ENCODE measurements at regions not wholly inside any gene's neighbourhood (a gene's known extent, or its start where the extent isn't known, plus 50 kb on each side); places are given as distances from the start of the nearest gene placed in this dataset.
"Not testable (repeated sequence)": the region's sequence is repeated elsewhere in the genome, so short reads cannot be mapped to it uniquely, and the experiment has no call there.

GRCh38 chr3:110419096-110419495 is 652.5 kb upstream of the NECTIN3 start:
- Histone ChIP-seq H3K4me3 (ENCODE audit: low read depth in 1 of 3, low read length in 3 of 3) (no peak overlapping the region), H3K4me1 (ENCODE audit: control insufficient read depth in 3 of 3, insufficient read depth in 2 of 3, low read depth in 1 of 3, low read length in 2 of 3) (no peaks in the 10 kb centered on the region), H3K36me3 (ENCODE audit: control insufficient read depth in 3 of 3, insufficient read depth in 2 of 3, low read depth in 1 of 3, low read length in 3 of 3) (no peaks in the 10 kb centered on the region), H3K27me3 (ENCODE audit: control insufficient read depth in 3 of 3, insufficient read depth in 3 of 3, low read length in 3 of 3) (no peaks in the 10 kb centered on the region), H3K27ac (ENCODE audit: low read depth in 1 of 3, low read length in 2 of 3) (no peak overlapping the region), H3K9me3 (ENCODE audit: control insufficient read depth in 2 of 2, insufficient read depth in 1 of 2, low read depth in 1 of 2, low read length in 1 of 2) (no peaks in the 10 kb centered on the region)
- no peak for DNase-seq
- WGBS, 3 donors = 65 to 87% (median 70%) methylated on average over 2 of the region's 2 CpGs
- FAIRE-seq = no peak

- Histone ChIP-seq H3K9me3 (ENCODE audit: control insufficient read depth in 2 of 2, insufficient read depth in 1 of 2, low read depth in 1 of 2, low read length in 1 of 2) (no peaks in the 10 kb centered on the region), H3K4me3 (ENCODE audit: low read depth in 1 of 3, low read length in 3 of 3) (no peak overlapping the region), H3K4me1 (ENCODE audit: control insufficient read depth in 3 of 3, insufficient read depth in 2 of 3, low read depth in 1 of 3, low read length in 2 of 3) (no peaks in the 10 kb centered on the region), H3K27me3 (ENCODE audit: control insufficient read depth in 3 of 3, insufficient read depth in 3 of 3, low read length in 3 of 3) (no peaks in the 10 kb centered on the region), H3K27ac (ENCODE audit: low read depth in 1 of 3, low read length in 2 of 3) (no peak overlapping the region), H3K36me3 (ENCODE audit: control insufficient read depth in 3 of 3, insufficient read depth in 2 of 3, low read depth in 1 of 3, low read length in 3 of 3) (no peaks in the 10 kb centered on the region)
- 71 to 79% (median 72%) methylated on average over 2 of the region's 2 CpGs for WGBS, 3 donors
- DNase-seq = no peak
- no peak for FAIRE-seq
These were observed 652.0 kb upstream of the NECTIN3 start for GRCh38 chr3:110419601-110420000.

GRCh38 chr3:110420158-110420641 is 651.4 kb upstream of the NECTIN3 start:
- FAIRE-seq = no peak
- Histone ChIP-seq H3K4me3 (ENCODE audit: low read depth in 1 of 3, low read length in 3 of 3) (no peak overlapping the region), H3K9me3 (ENCODE audit: control insufficient read depth in 2 of 2, insufficient read depth in 1 of 2, low read depth in 1 of 2, low read length in 1 of 2) (no peaks in the 10 kb centered on the region), H3K36me3 (ENCODE audit: control insufficient read depth in 3 of 3, insufficient read depth in 2 of 3, low read depth in 1 of 3, low read length in 3 of 3) (no peaks in the 10 kb centered on the region), H3K27ac (ENCODE audit: low read depth in 1 of 3, low read length in 2 of 3) (no peak overlapping the region), H3K4me1 (ENCODE audit: control insufficient read depth in 3 of 3, insufficient read depth in 2 of 3, low read depth in 1 of 3, low read length in 2 of 3) (no peaks in the 10 kb centered on the region), H3K27me3 (ENCODE audit: control insufficient read depth in 3 of 3, insufficient read depth in 3 of 3, low read length in 3 of 3) (no peaks in the 10 kb centered on the region)
- WGBS, 3 donors = 64 to 67% (median 66%) methylated on average over 3 of the region's 3 CpGs
- DNase-seq = no peak

GRCh38 chr3:110423276-110423675 is 648.3 kb upstream of the NECTIN3 start:
- H3K4me3 ChIP-seq (ENCODE audit: low read depth in 1 of 3, low read length in 3 of 3) = no peak overlapping the region
- no peak overlapping the region for H3K27ac ChIP-seq (ENCODE audit: low read depth in 1 of 3, low read length in 2 of 3)
- H3K27me3 ChIP-seq (ENCODE audit: control insufficient read depth in 3 of 3, insufficient read depth in 3 of 3, low read length in 3 of 3) = no peaks in the 10 kb centered on the region
- DNase-seq (no peak), FAIRE-seq (no peak)
- no peaks in the 10 kb centered on the region for H3K9me3 ChIP-seq (ENCODE audit: control insufficient read depth in 2 of 2, insufficient read depth in 1 of 2, low read depth in 1 of 2, low read length in 1 of 2)
- no peaks in the 10 kb centered on the region for H3K4me1 ChIP-seq (ENCODE audit: control insufficient read depth in 3 of 3, insufficient read depth in 2 of 3, low read depth in 1 of 3, low read length in 2 of 3)
- no peaks in the 10 kb centered on the region for H3K36me3 ChIP-seq (ENCODE audit: control insufficient read depth in 3 of 3, insufficient read depth in 2 of 3, low read depth in 1 of 3, low read length in 3 of 3)
- WGBS, 3 donors = 88 to 95% (median 91%) methylated on average over 2 of the region's 2 CpGs

- FAIRE-seq = no peak
- Histone ChIP-seq H3K9me3 (ENCODE audit: control insufficient read depth in 2 of 2, insufficient read depth in 1 of 2, low read depth in 1 of 2, low read length in 1 of 2) (no peaks in the 10 kb centered on the region), H3K36me3 (ENCODE audit: control insufficient read depth in 3 of 3, insufficient read depth in 2 of 3, low read depth in 1 of 3, low read length in 3 of 3) (no peaks in the 10 kb centered on the region), H3K27ac (ENCODE audit: low read depth in 1 of 3, low read length in 2 of 3) (no peak overlapping the region), H3K4me3 (ENCODE audit: low read depth in 1 of 3, low read length in 3 of 3) (no peak overlapping the region), H3K4me1 (ENCODE audit: control insufficient read depth in 3 of 3, insufficient read depth in 2 of 3, low read depth in 1 of 3, low read length in 2 of 3) (no peaks in the 10 kb centered on the region), H3K27me3 (ENCODE audit: control insufficient read depth in 3 of 3, insufficient read depth in 3 of 3, low read length in 3 of 3) (no peaks in the 10 kb centered on the region)
- WGBS, 3 donors = 63 to 85% (median 70%) methylated on average over 1 of the region's 1 CpG
- DNase-seq = no peak
These were observed 641.5 kb upstream of the NECTIN3 start for GRCh38 chr3:110430146-110430545.

GRCh38 chr3:110436209-110436608 is 635.4 kb upstream of the NECTIN3 start:
- Histone ChIP-seq H3K27ac (ENCODE audit: low read depth in 1 of 3, low read length in 2 of 3) (no peak overlapping the region), H3K9me3 (ENCODE audit: control insufficient read depth in 2 of 2, insufficient read depth in 1 of 2, low read depth in 1 of 2, low read length in 1 of 2) (no peaks in the 10 kb centered on the region), H3K27me3 (ENCODE audit: control insufficient read depth in 3 of 3, insufficient read depth in 3 of 3, low read length in 3 of 3) (no peaks in the 10 kb centered on the region), H3K4me1 (ENCODE audit: control insufficient read depth in 3 of 3, insufficient read depth in 2 of 3, low read depth in 1 of 3, low read length in 2 of 3) (peaks cover 0 to 6% (median 0%) of the 10 kb centered on the region in 3 donors), H3K4me3 (ENCODE audit: low read depth in 1 of 3, low read length in 3 of 3) (no peak overlapping the region), H3K36me3 (ENCODE audit: control insufficient read depth in 3 of 3, insufficient read depth in 2 of 3, low read depth in 1 of 3, low read length in 3 of 3) (no peaks in the 10 kb centered on the region)
- FAIRE-seq = no peak
- DNase-seq = peak; percentile 12 to 56
- 18 to 61% (median 36%) methylated on average over 3 of the region's 3 CpGs for WGBS, 3 donors

- not testable (repeated sequence) for FAIRE-seq; H3K4me1 ChIP-seq (ENCODE audit: control insufficient read depth in 3 of 3, insufficient read depth in 2 of 3, low read depth in 1 of 3, low read length in 2 of 3); H3K36me3 ChIP-seq (ENCODE audit: control insufficient read depth in 3 of 3, insufficient read depth in 2 of 3, low read depth in 1 of 3, low read length in 3 of 3); H3K27me3 ChIP-seq (ENCODE audit: control insufficient read depth in 3 of 3, insufficient read depth in 3 of 3, low read length in 3 of 3); H3K4me3 ChIP-seq (ENCODE audit: low read depth in 1 of 3, low read length in 3 of 3); H3K9me3 ChIP-seq (ENCODE audit: control insufficient read depth in 2 of 2, insufficient read depth in 1 of 2, low read depth in 1 of 2, low read length in 1 of 2); DNase-seq; H3K27ac ChIP-seq (ENCODE audit: low read depth in 1 of 3, low read length in 2 of 3)
- 89 to 93% (median 92%) methylated on average over 29 to 30 of the region's 30 CpGs for WGBS, 3 donors
These were observed 631.5 kb upstream of the NECTIN3 start for GRCh38 chr3:110440066-110440653.

GRCh38 chr3:110454066-110454465 is 617.5 kb upstream of the NECTIN3 start:
- H3K36me3 ChIP-seq (ENCODE audit: control insufficient read depth in 3 of 3, insufficient read depth in 2 of 3, low read depth in 1 of 3, low read length in 3 of 3) = no peaks in the 10 kb centered on the region
- H3K9me3 ChIP-seq (ENCODE audit: control insufficient read depth in 2 of 2, insufficient read depth in 1 of 2, low read depth in 1 of 2, low read length in 1 of 2) = peaks cover 0 to 7% of the 10 kb centered on the region in 2 donors
- 90 to 97% (median 96%) methylated on average over 4 of the region's 4 CpGs for WGBS, 3 donors
- no peaks in the 10 kb centered on the region for H3K27me3 ChIP-seq (ENCODE audit: control insufficient read depth in 3 of 3, insufficient read depth in 3 of 3, low read length in 3 of 3)
- FAIRE-seq (no peak), DNase-seq (no peak)
- H3K27ac ChIP-seq (ENCODE audit: low read depth in 1 of 3, low read length in 2 of 3) = no peak overlapping the region
- no peaks in the 10 kb centered on the region for H3K4me1 ChIP-seq (ENCODE audit: control insufficient read depth in 3 of 3, insufficient read depth in 2 of 3, low read depth in 1 of 3, low read length in 2 of 3)
- H3K4me3 ChIP-seq (ENCODE audit: low read depth in 1 of 3, low read length in 3 of 3) = no peak overlapping the region

- DNase-seq (no peak), FAIRE-seq (no peak)
- peaks cover 0 to 7% of the 10 kb centered on the region in 2 donors for H3K9me3 ChIP-seq (ENCODE audit: control insufficient read depth in 2 of 2, insufficient read depth in 1 of 2, low read depth in 1 of 2, low read length in 1 of 2)
- no peaks in the 10 kb centered on the region for H3K36me3 ChIP-seq (ENCODE audit: control insufficient read depth in 3 of 3, insufficient read depth in 2 of 3, low read depth in 1 of 3, low read length in 3 of 3)
- no peak overlapping the region for H3K4me3 ChIP-seq (ENCODE audit: low read depth in 1 of 3, low read length in 3 of 3)
- no peaks in the 10 kb centered on the region for H3K4me1 ChIP-seq (ENCODE audit: control insufficient read depth in 3 of 3, insufficient read depth in 2 of 3, low read depth in 1 of 3, low read length in 2 of 3)
- no peaks in the 10 kb centered on the region for H3K27me3 ChIP-seq (ENCODE audit: control insufficient read depth in 3 of 3, insufficient read depth in 3 of 3, low read length in 3 of 3)
- 80 to 87% (median 86%) methylated on average over 2 of the region's 2 CpGs for WGBS, 3 donors
- H3K27ac ChIP-seq (ENCODE audit: low read depth in 1 of 3, low read length in 2 of 3) = no peak overlapping the region
These were observed 615.6 kb upstream of the NECTIN3 start for GRCh38 chr3:110456001-110456400.

Data from small intestine (tissue), 7 donors.